Activated CD4-positive, CD25-positive, alpha-beta regulatory T cell treated with anti-CD3 and anti-CD28 coated beads, Interleukin-2, amount 50 U/mL, for 16 hours (primary cell): ENCODE measurements at regions not wholly inside any gene's neighbourhood (a gene's known extent, or its start where the extent isn't known, plus 50 kb on each side); places are given as distances from the start of the nearest gene placed in this dataset.

ENCODE experiments used
- DNase-seq: peaks from one replicate; pipeline ENCODE4 v3.0.0-alpha.2; 2020; ENCODE audit warnings: low read depth, low spot score

GRCh38 chr21:38148046-38148445, 108.7 kb upstream of the KCNJ15 start:
- DNase-seq = no peak

- DNase-seq = no peak
Observed at GRCh38 chr21:38151021-38151645, 105.7 kb upstream of the KCNJ15 start.

GRCh38 chr21:38156200-38156599, 100.6 kb upstream of the KCNJ15 start:
- DNase-seq = no peak

GRCh38 chr21:38159355-38159754, 97.4 kb upstream of the KCNJ15 start:
- DNase-seq = peak; percentile 27

- no peak for DNase-seq
Observed at GRCh38 chr21:38165466-38166172, 91.2 kb upstream of the KCNJ15 start.

GRCh38 chr21:38166173-38166535, 90.6 kb upstream of the KCNJ15 start:
- DNase-seq = no peak

- DNase-seq = no peak
Observed at GRCh38 chr21:38167345-38167744, 89.4 kb upstream of the KCNJ15 start.

GRCh38 chr21:38170283-38170682, 86.5 kb upstream of the KCNJ15 start:
- DNase-seq = no peak

- DNase-seq = no peak
Observed at GRCh38 chr21:38170704-38171682, 85.8 kb upstream of the KCNJ15 start.

GRCh38 chr21:38171723-38172344, 85.0 kb upstream of the KCNJ15 start:
- DNase-seq = no peak

GRCh38 chr21:38173276-38174035, 83.3 kb upstream of the KCNJ15 start:
- no peak for DNase-seq

- no peak for DNase-seq
Observed at GRCh38 chr21:38175306-38175705, 81.5 kb upstream of the KCNJ15 start.

GRCh38 chr21:38177919-38178652, 78.7 kb upstream of the KCNJ15 start:
- DNase-seq = no peak

GRCh38 chr21:38178653-38179470, 77.9 kb upstream of the KCNJ15 start:
- DNase-seq = no peak

GRCh38 chr21:38179511-38179910, 77.3 kb upstream of the KCNJ15 start:
- no peak for DNase-seq

GRCh38 chr21:38181096-38181495, 75.7 kb upstream of the KCNJ15 start:
- no peak for DNase-seq

- no peak for DNase-seq
Observed at GRCh38 chr21:38182370-38182985, 74.3 kb upstream of the KCNJ15 start.

GRCh38 chr21:38183961-38184360, 72.8 kb upstream of the KCNJ15 start:
- no peak for DNase-seq

- no peak for DNase-seq
Observed at GRCh38 chr21:38186661-38187270, 70.0 kb upstream of the KCNJ15 start.
